NB4 (cell line): ENCODE measurements at regions not wholly inside any gene's neighbourhood (a gene's known extent, or its start where the extent isn't known, plus 50 kb on each side); places are given as distances from the start of the nearest gene placed in this dataset.

ENCODE experiments used
- CTCF ChIP-seq: IDR thresholded peaks from one replicate; pipeline ENCODE4 v1.5.1; 2012; ENCODE audit warnings: low read depth, low read length
- MYC ChIP-seq: IDR thresholded peaks from 2 replicates; pipeline ENCODE4 v1.6.1; 2011; ENCODE audit warnings: low read depth, low read length
- POLR2A ChIP-seq: IDR thresholded peaks from 2 replicates; pipeline ENCODE4 v1.6.1; 2011; ENCODE audit warnings: mild to moderate bottlenecking; ENCODE audit not compliant: insufficient read length; ENCODE audit errors: extremely low read depth

GRCh38 chr16:13708347-13709120, 211.4 kb upstream of the ERCC4 start:
- TF ChIP-seq CTCF (no peak), POLR2A (no peak), MYC (no peak)
